ENCODE measurements at regions not wholly inside any gene's neighbourhood (a gene's known extent, or its start where the extent isn't known, plus 50 kb on each side); places are given as distances from the start of the nearest gene placed in this dataset.

DNA sequence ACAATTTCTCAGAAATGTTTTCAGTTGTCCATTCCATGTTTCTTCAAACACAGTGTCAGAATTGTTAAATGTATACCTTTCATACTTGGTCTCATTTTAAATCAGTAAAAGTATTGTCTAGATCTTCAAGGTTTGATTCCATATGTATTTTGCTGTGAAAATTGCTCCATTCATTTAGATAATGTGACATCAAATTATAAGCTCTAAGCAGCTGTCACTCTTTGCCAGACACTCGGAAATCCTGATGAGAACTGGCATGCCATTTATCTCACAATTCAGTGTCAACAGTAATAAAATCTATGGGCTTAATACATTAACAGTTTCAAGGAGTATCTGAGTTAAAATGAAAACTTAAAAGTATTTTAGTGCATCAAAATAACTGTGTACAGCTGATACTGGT is 1025.3 kb upstream of the EPHA6 start:
- Histone ChIP-seq H3K9me2 (replicated peaks; ENCODE audit: control insufficient read depth, low read length) (no peaks in the 10 kb centered on the region), H3K36me3 (ENCODE audit: control insufficient read depth, low read length) (no peaks in the 10 kb centered on the region), H3K79me2 (ENCODE audit: control insufficient read depth, low read length) (no peaks in the 10 kb centered on the region), H3K27me3 (ENCODE audit: control insufficient read depth, low read length) (no peaks in the 10 kb centered on the region), H3K27ac (ENCODE audit: low read depth, low read length) (no peak overlapping the region), H3K4me2 (ENCODE audit: low read length) (no peak overlapping the region), H4K20me1 (ENCODE audit: control insufficient read depth, insufficient read depth, low read depth, low read length) (no peaks in the 10 kb centered on the region), H3K4me1 (ENCODE audit: control insufficient read depth, low read length) (no peaks in the 10 kb centered on the region), H3F3A (ENCODE audit: control insufficient read depth, insufficient read depth) (no peaks in the 10 kb centered on the region), H3K4me3 (ENCODE audit: low read length) (no peak overlapping the region), H3K9me3 (ENCODE audit: control insufficient read depth, insufficient read depth, low read length) (no peaks in the 10 kb centered on the region)
- no peak for TF ChIP-seq EZH2phosphoT487 (IDR thresholded peaks at IDR 0.05; ENCODE audit: borderline replicate concordance, low read length)
- TF ChIP-seq, protein P1, sequence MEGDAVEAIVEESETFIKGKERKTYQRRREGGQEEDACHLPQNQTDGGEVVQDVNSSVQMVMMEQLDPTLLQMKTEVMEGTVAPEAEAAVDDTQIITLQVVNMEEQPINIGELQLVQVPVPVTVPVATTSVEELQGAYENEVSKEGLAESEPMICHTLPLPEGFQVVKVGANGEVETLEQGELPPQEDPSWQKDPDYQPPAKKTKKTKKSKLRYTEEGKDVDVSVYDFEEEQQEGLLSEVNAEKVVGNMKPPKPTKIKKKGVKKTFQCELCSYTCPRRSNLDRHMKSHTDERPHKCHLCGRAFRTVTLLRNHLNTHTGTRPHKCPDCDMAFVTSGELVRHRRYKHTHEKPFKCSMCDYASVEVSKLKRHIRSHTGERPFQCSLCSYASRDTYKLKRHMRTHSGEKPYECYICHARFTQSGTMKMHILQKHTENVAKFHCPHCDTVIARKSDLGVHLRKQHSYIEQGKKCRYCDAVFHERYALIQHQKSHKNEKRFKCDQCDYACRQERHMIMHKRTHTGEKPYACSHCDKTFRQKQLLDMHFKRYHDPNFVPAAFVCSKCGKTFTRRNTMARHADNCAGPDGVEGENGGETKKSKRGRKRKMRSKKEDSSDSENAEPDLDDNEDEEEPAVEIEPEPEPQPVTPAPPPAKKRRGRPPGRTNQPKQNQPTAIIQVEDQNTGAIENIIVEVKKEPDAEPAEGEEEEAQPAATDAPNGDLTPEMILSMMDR (IDR thresholded peaks at IDR 0.05; ENCODE audit: low read depth, low read length, poor library complexity, severe bottlenecking): no peak

DNA sequence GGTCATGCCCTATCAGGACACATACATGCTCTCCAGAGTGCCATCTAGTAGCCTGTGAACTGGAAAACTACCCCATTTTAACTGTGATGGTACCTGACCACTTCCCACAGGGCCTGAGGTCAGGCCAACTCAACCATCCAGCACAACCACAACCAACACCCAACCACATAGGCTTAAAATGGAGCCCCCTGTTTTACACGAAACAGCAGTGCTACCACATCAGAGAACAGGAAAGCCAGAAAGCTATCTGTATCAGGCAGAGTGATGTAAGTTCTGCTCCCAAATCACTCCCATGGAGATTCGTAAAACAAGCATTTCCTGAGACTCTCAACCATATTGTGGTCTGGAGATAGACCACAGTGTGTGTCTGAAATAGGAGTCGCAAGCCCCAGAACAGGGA is 1017.3 kb upstream of the EPHA6 start:
- Histone ChIP-seq H3K4me1 (ENCODE audit: control insufficient read depth, low read length) (no peaks in the 10 kb centered on the region), H3K9me3 (ENCODE audit: control insufficient read depth, insufficient read depth, low read length) (no peaks in the 10 kb centered on the region), H3F3A (ENCODE audit: control insufficient read depth, insufficient read depth) (no peaks in the 10 kb centered on the region), H4K20me1 (ENCODE audit: control insufficient read depth, insufficient read depth, low read depth, low read length) (no peaks in the 10 kb centered on the region), H3K4me2 (ENCODE audit: low read length) (no peak overlapping the region), H3K79me2 (ENCODE audit: control insufficient read depth, low read length) (no peaks in the 10 kb centered on the region), H3K36me3 (ENCODE audit: control insufficient read depth, low read length) (no peaks in the 10 kb centered on the region), H3K4me3 (ENCODE audit: low read length) (no peak overlapping the region), H3K9me2 (replicated peaks; ENCODE audit: control insufficient read depth, low read length) (no peaks in the 10 kb centered on the region), H3K27me3 (ENCODE audit: control insufficient read depth, low read length) (no peaks in the 10 kb centered on the region), H3K27ac (ENCODE audit: low read depth, low read length) (no peak overlapping the region)
- TF ChIP-seq, protein P1 (IDR thresholded peaks at IDR 0.05; ENCODE audit: low read depth, low read length, poor library complexity, severe bottlenecking): no peak
- TF ChIP-seq EZH2phosphoT487 (IDR thresholded peaks at IDR 0.05; ENCODE audit: borderline replicate concordance, low read length): no peak

DNA sequence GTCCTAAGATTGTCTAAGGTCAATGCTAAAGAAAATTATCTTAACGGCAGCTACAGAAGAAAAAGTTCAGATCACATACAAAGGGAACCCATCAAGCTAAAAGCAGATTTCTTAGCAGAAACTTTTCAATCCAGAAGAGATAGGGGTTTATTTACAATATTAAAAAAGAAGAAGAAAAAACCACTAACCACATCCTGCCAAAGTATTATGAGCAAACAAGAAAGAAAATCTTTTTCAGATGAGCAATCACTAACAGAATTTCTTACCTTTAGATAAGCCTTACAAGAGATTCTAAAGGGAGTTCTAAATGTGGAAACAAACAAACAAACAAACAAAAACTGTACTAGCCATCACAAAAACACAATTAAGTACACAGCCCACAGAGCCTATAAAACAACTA is 1015.8 kb upstream of the EPHA6 start:
- Histone ChIP-seq H3F3A (ENCODE audit: control insufficient read depth, insufficient read depth) (no peaks in the 10 kb centered on the region), H3K9me2 (replicated peaks; ENCODE audit: control insufficient read depth, low read length) (no peaks in the 10 kb centered on the region), H3K27me3 (ENCODE audit: control insufficient read depth, low read length) (no peaks in the 10 kb centered on the region), H3K9me3 (ENCODE audit: control insufficient read depth, insufficient read depth, low read length) (no peaks in the 10 kb centered on the region), H3K36me3 (ENCODE audit: control insufficient read depth, low read length) (no peaks in the 10 kb centered on the region), H3K4me1 (ENCODE audit: control insufficient read depth, low read length) (no peaks in the 10 kb centered on the region), H3K4me3 (ENCODE audit: low read length) (no peak overlapping the region), H4K20me1 (ENCODE audit: control insufficient read depth, insufficient read depth, low read depth, low read length) (no peaks in the 10 kb centered on the region), H3K79me2 (ENCODE audit: control insufficient read depth, low read length) (no peaks in the 10 kb centered on the region), H3K27ac (ENCODE audit: low read depth, low read length) (no peak overlapping the region), H3K4me2 (ENCODE audit: low read length) (no peak overlapping the region)
- TF ChIP-seq, protein P1 (IDR thresholded peaks at IDR 0.05; ENCODE audit: low read depth, low read length, poor library complexity, severe bottlenecking): no peak
- TF ChIP-seq EZH2phosphoT487 (IDR thresholded peaks at IDR 0.05; ENCODE audit: borderline replicate concordance, low read length): no peak

DNA sequence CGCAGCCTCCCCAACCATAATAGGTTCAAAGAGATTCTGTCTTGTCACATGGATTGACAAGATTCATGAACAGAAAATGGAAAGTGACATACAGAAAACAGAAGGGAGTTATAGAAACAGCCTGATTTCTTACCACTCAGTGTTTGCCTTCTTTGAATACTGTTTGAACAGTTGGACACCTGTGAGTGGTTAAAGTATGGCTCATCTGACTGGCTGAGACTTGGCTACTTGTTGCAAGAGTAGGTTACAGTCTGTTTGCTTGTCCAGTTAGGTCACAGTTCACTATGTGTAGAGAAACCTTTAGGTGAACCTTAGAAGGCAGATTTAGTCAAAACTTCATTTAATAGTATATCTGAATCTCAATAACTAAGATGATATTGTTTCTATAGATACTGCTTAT is 1003.9 kb upstream of the EPHA6 start:
- Histone ChIP-seq H3K4me3 (ENCODE audit: low read length) (no peak overlapping the region), H3K4me2 (ENCODE audit: low read length) (no peak overlapping the region)
- no peak for TF ChIP-seq EZH2phosphoT487 (IDR thresholded peaks at IDR 0.05; ENCODE audit: borderline replicate concordance, low read length)
- TF ChIP-seq, protein P1 (IDR thresholded peaks at IDR 0.05; ENCODE audit: low read depth, low read length, poor library complexity, severe bottlenecking): no peak

More for the DNA sequence above, 1003.9 kb upstream of the EPHA6 start:
- no peaks in the 10 kb centered on the region for H3K9me3 ChIP-seq (ENCODE audit: control insufficient read depth, insufficient read depth, low read length)
- H3K27me3 ChIP-seq (ENCODE audit: control insufficient read depth, low read length): no peaks in the 10 kb centered on the region
- H3K9me2 ChIP-seq (replicated peaks; ENCODE audit: control insufficient read depth, low read length): no peaks in the 10 kb centered on the region
- H3F3A ChIP-seq (ENCODE audit: control insufficient read depth, insufficient read depth): no peaks in the 10 kb centered on the region
- H4K20me1 ChIP-seq (ENCODE audit: control insufficient read depth, insufficient read depth, low read depth, low read length): no peaks in the 10 kb centered on the region
- H3K4me1 ChIP-seq (ENCODE audit: control insufficient read depth, low read length): no peaks in the 10 kb centered on the region
- H3K79me2 ChIP-seq (ENCODE audit: control insufficient read depth, low read length): no peaks in the 10 kb centered on the region
- no peak overlapping the region for H3K27ac ChIP-seq (ENCODE audit: low read depth, low read length)
- no peaks in the 10 kb centered on the region for H3K36me3 ChIP-seq (ENCODE audit: control insufficient read depth, low read length)

Data from DOHH2 (cell line).